Right renal pelvis (tissue), 4 donors: ENCODE measurements at regions not wholly inside any gene's neighbourhood (a gene's known extent, or its start where the extent isn't known, plus 50 kb on each side); places are given as distances from the start of the nearest gene placed in this dataset.
A peak's percentile ranks its signal among the peaks of the same experiment; 100 is the strongest.
"Not testable (repeated sequence)": the region's sequence is repeated elsewhere in the genome, so short reads cannot be mapped to it uniquely, and the experiment has no call there.

Source experiments
- DNase-seq, 4 donors: peaks; one replicate each; pipeline ENCODE4 v3.0.0-alpha.2; 2013; ENCODE audit warnings: low read depth in 4 of 4, low spot score in 3 of 4, missing footprints in 1 of 4

- DNase-seq = no peak
Observed at GRCh38 chr4:18645351-18645750, 623.8 kb upstream of the LCORL start.

- no peak for DNase-seq
Observed at GRCh38 chr4:18641334-18641733, 619.8 kb upstream of the LCORL start.

GRCh38 chr4:18638031-18638430, 616.5 kb upstream of the LCORL start:
- no peak for DNase-seq

GRCh38 chr4:18636001-18636585, 614.5 kb upstream of the LCORL start:
- no peak for DNase-seq

- DNase-seq = no peak
Observed at GRCh38 chr4:18635531-18635930, 614.0 kb upstream of the LCORL start.

- no peak for DNase-seq
Observed at GRCh38 chr4:18631586-18631985, 610.0 kb upstream of the LCORL start.

GRCh38 chr4:18630218-18631110, 608.9 kb upstream of the LCORL start:
- DNase-seq = no peak

GRCh38 chr4:18627447-18628005, 606.0 kb upstream of the LCORL start:
- DNase-seq = no peak

- DNase-seq = no peak
Observed at GRCh38 chr4:18626996-18627395, 605.4 kb upstream of the LCORL start.

- DNase-seq = no peak
Observed at GRCh38 chr4:18626366-18626765, 604.8 kb upstream of the LCORL start.

- no peak for DNase-seq
Observed at GRCh38 chr4:18621186-18621585, 599.6 kb upstream of the LCORL start.

GRCh38 chr4:18616720-18617119, 595.2 kb upstream of the LCORL start:
- DNase-seq = no peak

- no peak for DNase-seq
Observed at GRCh38 chr4:18611026-18611425, 589.5 kb upstream of the LCORL start.

GRCh38 chr4:18608908-18609533, 587.5 kb upstream of the LCORL start:
- DNase-seq = no peak

- not testable (repeated sequence) for DNase-seq
Observed at GRCh38 chr4:18602610-18603009, 581.1 kb upstream of the LCORL start.

- DNase-seq = peak; percentile 64 to 68 (median 66)
Observed at GRCh38 chr4:18593297-18594002, 571.9 kb upstream of the LCORL start.

GRCh38 chr4:18582841-18583240, 561.3 kb upstream of the LCORL start:
- DNase-seq = no peak

- no peak for DNase-seq
Observed at GRCh38 chr4:18578307-18578706, 556.8 kb upstream of the LCORL start.

GRCh38 chr4:18572481-18572880, 550.9 kb upstream of the LCORL start:
- DNase-seq = no peak

GRCh38 chr4:18571301-18571761, 549.8 kb upstream of the LCORL start:
- no peak for DNase-seq

- DNase-seq = no peak
Observed at GRCh38 chr4:18570370-18570769, 548.8 kb upstream of the LCORL start.
